Breast epithelium (tissue), 4 donors: ENCODE measurements at regions not wholly inside any gene's neighbourhood (a gene's known extent, or its start where the extent isn't known, plus 50 kb on each side); places are given as distances from the start of the nearest gene placed in this dataset.

ENCODE experiments used
- DNase-seq, 2 donors: peaks; one replicate each; pipeline ENCODE4 v3.0.0-alpha.2; 2019; ENCODE audit warnings: low spot score in 2 of 2
- H3K27ac ChIP-seq, 2 donors: fragments of 200-600 bp; sonication (generic) in 1 of 2; one replicate each; pipeline ENCODE4 v1.5.1; 2016 to 2019; ENCODE audit warnings: mild to moderate bottlenecking in 1 of 2
- H3K27me3 ChIP-seq, 2 donors: fragments of 200-600 bp; sonication (generic) in 1 of 2; one replicate each; pipeline versions ENCODE4 v1.5.1 to v1.6.0; 2017 to 2019; ENCODE audit warnings: control low read depth in 1 of 2, mild to moderate bottlenecking in 1 of 2
- H3K36me3 ChIP-seq: fragments of 200-600 bp; one replicate; pipeline ENCODE4 v1.5.1; 2019
- H3K4me1 ChIP-seq, 2 donors: fragments of 200-600 bp; sonication (generic); one replicate each; pipeline ENCODE4 v1.5.1; 2016 to 2019; ENCODE audit warnings: control low read depth in 1 of 2
- H3K4me3 ChIP-seq, 3 donors: fragments of 200-600 bp; sonication (generic); 1 replicate in 2 of 3; 2 replicates in 1 of 3; pipeline ENCODE4 v1.5.1; 2016 to 2019; ENCODE audit warnings: mild to moderate bottlenecking in 3 of 3, moderate library complexity in 2 of 3
- H3K9me3 ChIP-seq, 2 donors: fragments of 200-600 bp; sonication (generic) in 1 of 2; one replicate each; pipeline ENCODE4 v1.5.1; 2016 to 2019; ENCODE audit warnings: control low read depth in 1 of 2
- POLR2A ChIP-seq: fragments of 450-650 bp; IDR thresholded peaks from one replicate; pipeline ENCODE4 v1.6.1; 2016; ENCODE audit warnings: antibody characterized with exemption, mild to moderate bottlenecking, moderate library complexity
- POLR2AphosphoS5 ChIP-seq, 3 donors: sonication (generic); formaldehyde crosslinking; IDR thresholded peaks; one replicate each; pipeline ENCODE4 v1.6.1; 2017; ENCODE audit warnings: antibody characterized with exemption in 3 of 3
- intact Hi-C: fragments of 100-400 bp; cut with DNase I; formaldehyde crosslinking; loops from one replicate; pipeline ENCODE4 v1.15.1; 2023; ENCODE audit warnings: low total_unique reads
- TF ChIP-seq, protein P1 (sequence below), 3 donors: fragments of 450-650 bp; IDR thresholded peaks; one replicate each; pipeline ENCODE4 v1.5.1; 2016 to 2017; ENCODE audit warnings: antibody characterized with exemption in 3 of 3, mild to moderate bottlenecking in 3 of 3, moderate library complexity in 3 of 3

DNA sequence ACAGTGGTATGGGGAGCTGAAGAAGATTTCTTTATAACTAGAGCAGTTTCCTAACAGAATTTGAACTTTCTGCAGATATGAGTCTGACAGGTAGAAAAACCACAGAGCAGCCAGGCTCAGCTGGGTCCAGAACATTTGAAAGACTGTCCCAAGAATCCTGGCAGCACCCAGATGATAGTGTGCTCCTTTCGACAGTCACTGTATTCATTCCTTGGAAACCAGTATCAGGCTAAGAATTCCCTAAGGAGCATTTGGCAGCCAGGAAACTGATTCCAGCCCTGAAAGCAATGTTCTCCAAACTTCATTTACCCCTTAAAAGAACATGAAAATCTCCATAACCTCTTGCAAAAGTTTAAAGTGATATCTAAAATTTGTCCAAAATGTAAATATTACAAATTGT, 123.0 kb upstream of the MTAP start:
- DNase-seq: no peak
- H3K4me1 ChIP-seq: no peaks in the 10 kb centered on the region
- no peaks in the 10 kb centered on the region for H3K36me3 ChIP-seq
- no peak overlapping the region for H3K4me3 ChIP-seq
- intact Hi-C loops: loop anchor here (10.0 kb wide), 1 partner anchor 625 kb away; no protein-coding TSS in a partner anchor
- no peaks in the 10 kb centered on the region for H3K9me3 ChIP-seq
- no peaks in the 10 kb centered on the region for H3K27me3 ChIP-seq
- H3K27ac ChIP-seq: no peak overlapping the region
- TF ChIP-seq POLR2A (no peak), POLR2AphosphoS5 (IDR thresholded peaks at IDR 0.05) (no peak)
- TF ChIP-seq, protein P1, sequence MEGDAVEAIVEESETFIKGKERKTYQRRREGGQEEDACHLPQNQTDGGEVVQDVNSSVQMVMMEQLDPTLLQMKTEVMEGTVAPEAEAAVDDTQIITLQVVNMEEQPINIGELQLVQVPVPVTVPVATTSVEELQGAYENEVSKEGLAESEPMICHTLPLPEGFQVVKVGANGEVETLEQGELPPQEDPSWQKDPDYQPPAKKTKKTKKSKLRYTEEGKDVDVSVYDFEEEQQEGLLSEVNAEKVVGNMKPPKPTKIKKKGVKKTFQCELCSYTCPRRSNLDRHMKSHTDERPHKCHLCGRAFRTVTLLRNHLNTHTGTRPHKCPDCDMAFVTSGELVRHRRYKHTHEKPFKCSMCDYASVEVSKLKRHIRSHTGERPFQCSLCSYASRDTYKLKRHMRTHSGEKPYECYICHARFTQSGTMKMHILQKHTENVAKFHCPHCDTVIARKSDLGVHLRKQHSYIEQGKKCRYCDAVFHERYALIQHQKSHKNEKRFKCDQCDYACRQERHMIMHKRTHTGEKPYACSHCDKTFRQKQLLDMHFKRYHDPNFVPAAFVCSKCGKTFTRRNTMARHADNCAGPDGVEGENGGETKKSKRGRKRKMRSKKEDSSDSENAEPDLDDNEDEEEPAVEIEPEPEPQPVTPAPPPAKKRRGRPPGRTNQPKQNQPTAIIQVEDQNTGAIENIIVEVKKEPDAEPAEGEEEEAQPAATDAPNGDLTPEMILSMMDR (IDR thresholded peaks at IDR 0.05): no peak

DNA sequence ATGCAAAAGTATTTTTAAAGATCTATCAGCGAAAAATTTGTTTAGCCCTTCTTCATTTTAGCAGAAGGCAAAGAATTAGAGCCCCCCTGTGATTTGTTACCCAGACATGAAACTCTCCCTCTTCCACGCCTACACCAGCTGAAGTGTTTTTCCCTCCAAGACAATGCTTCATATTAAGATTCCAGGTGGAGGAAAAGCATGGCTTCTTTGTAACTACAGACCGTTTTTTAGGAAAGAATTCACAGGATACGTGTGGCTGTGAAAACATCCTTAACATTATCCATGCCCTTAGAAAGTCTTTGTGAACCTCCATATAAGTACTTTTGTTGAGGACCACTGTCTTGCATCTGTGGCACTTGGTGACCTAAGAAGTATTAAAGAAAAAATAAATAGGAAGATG, 121.8 kb upstream of the MTAP start:
- Histone ChIP-seq H3K27ac (no peak overlapping the region), H3K4me1 (no peaks in the 10 kb centered on the region), H3K4me3 (no peak overlapping the region), H3K36me3 (no peaks in the 10 kb centered on the region), H3K27me3 (no peaks in the 10 kb centered on the region), H3K9me3 (no peaks in the 10 kb centered on the region)
- DNase-seq: no peak
- intact Hi-C loops: no loop called here
- TF ChIP-seq POLR2A (no peak), POLR2AphosphoS5 (IDR thresholded peaks at IDR 0.05) (no peak)
- TF ChIP-seq, protein P1 (IDR thresholded peaks at IDR 0.05): no peak

DNA sequence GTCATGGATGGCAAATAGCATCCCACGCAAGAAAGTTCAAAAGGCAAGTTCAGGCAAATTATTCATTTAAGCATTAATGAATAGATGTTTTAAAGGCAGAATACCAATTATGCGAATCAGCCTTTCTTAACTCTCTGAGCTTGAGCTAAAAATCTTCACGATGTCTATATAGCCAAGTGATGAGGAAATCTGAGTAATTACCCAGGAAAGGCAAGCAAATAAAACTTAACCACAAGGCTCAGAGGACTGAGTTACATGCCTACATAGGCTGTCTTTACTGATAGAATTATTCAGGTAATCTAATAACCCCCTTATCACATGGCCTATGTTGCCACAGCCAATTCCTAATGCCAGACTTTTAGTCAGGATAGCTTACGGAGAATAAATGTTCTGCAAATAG, 120.8 kb upstream of the MTAP start:
- Histone ChIP-seq H3K9me3 (no peaks in the 10 kb centered on the region), H3K4me3 (no peak overlapping the region), H3K4me1 (no peaks in the 10 kb centered on the region), H3K27me3 (no peaks in the 10 kb centered on the region), H3K36me3 (no peaks in the 10 kb centered on the region), H3K27ac (no peak overlapping the region)
- no peak for TF ChIP-seq POLR2A
- intact Hi-C loops: no loop called here
- no peak for DNase-seq

DNA sequence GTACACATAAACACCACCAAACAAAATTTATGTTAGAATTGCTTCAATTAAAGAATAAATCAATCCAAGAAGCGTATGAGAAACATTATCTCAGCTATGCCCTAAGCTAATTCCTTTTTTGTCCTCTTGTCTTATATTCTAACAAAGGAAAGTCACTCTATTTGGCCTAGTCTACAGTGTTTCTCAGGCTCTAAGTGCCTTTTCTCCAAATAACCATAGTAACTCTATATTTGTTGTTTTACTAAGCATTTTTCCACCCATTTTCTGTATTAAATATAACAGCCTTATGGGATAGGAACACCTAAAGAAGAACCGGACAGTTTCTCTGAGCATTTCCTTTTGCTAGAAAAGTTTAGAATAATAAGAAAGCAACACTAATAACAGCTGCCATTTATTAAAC, 120.1 kb upstream of the MTAP start:
- Histone ChIP-seq H3K27me3 (no peaks in the 10 kb centered on the region), H3K9me3 (no peaks in the 10 kb centered on the region), H3K4me1 (no peaks in the 10 kb centered on the region), H3K27ac (no peak overlapping the region), H3K36me3 (no peaks in the 10 kb centered on the region), H3K4me3 (no peak overlapping the region)
- TF ChIP-seq, protein P1 (IDR thresholded peaks at IDR 0.05): no peak
- TF ChIP-seq POLR2A (no peak), POLR2AphosphoS5 (IDR thresholded peaks at IDR 0.05) (no peak)
- intact Hi-C loops: no loop called here
- DNase-seq: no peak

DNA sequence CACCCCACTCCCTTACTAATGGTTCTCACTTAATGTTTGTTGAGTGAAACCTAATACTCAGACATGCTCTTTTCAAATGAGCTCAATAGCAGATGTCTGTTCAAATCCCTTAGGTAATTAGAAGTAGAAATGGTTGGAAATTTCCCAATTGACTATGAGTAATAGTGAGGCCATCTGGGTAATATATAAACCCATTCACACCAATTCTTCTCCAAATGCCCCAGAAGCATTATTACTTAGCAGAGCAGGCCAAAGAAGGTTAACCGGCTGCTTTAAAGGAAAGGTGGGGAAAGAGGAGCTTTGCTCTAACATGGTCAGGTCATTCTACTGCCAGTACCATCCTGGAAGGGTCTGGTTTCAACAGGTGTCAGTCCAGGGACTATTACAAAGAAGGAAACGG, 119.5 kb upstream of the MTAP start:
- Histone ChIP-seq H3K27me3 (no peaks in the 10 kb centered on the region), H3K9me3 (no peaks in the 10 kb centered on the region), H3K4me3 (no peak overlapping the region), H3K36me3 (no peaks in the 10 kb centered on the region), H3K4me1 (no peaks in the 10 kb centered on the region), H3K27ac (no peak overlapping the region)
- intact Hi-C loops: no loop called here
- no peak for DNase-seq
- TF ChIP-seq POLR2AphosphoS5 (IDR thresholded peaks at IDR 0.05) (no peak), POLR2A (no peak)
- TF ChIP-seq, protein P1 (IDR thresholded peaks at IDR 0.05): no peak
